Panc1 (cell line): ENCODE measurements at regions not wholly inside any gene's neighbourhood (a gene's known extent, or its start where the extent isn't known, plus 50 kb on each side); places are given as distances from the start of the nearest gene placed in this dataset.

Experiments used
- ATAC-seq: fragments of 200-7000 bp; cut with Tn5 transposase; 2 replicates; pipeline ENCODE4 v1.9.1; 2020; ENCODE audit warnings: mild to moderate bottlenecking, moderate library complexity
- BruUV-seq: library from RNA; stranded (reverse); fragments of 400-500 nt; replicated peaks from 2 replicates; lab custom pipeline; 2021; lab: Mats Ljungman, UMichigan
- CTCF ChIA-PET: fragments of 300-600 bp; sonication (Branson Sonifier 250); formaldehyde crosslinking; loops from one replicate; lab custom pipeline; 2022; ENCODE audit warnings: antibody characterized with exemption; lab: Charles Lee
- POLR2A ChIA-PET: fragments of 300-600 bp; sonication (Branson Sonifier 250); formaldehyde crosslinking; loops from one replicate; lab custom pipeline; 2022; ENCODE audit warnings: antibody characterized with exemption; lab: Charles Lee
- DNase-seq: peaks from one replicate; pipeline ENCODE4 v3.0.0-alpha.2; 2010; ENCODE audit warnings: low read depth, low spot score
- H3K27ac ChIP-seq: 2 replicates; pipeline ENCODE4 v1.5.1; 2011; ENCODE audit warnings: mild to moderate bottlenecking, low read length, inconsistent platforms
- H3K27me3 ChIP-seq: fragments of 200-500 bp; sonication (Bioruptor generic); 2 replicates; pipeline ENCODE4 v1.6.0; 2014; ENCODE audit warnings: low read length, inconsistent platforms; ENCODE audit not compliant: control insufficient read depth, insufficient read depth
- H3K36me3 ChIP-seq: fragments of 200-500 bp; sonication (Bioruptor generic); 2 replicates; pipeline ENCODE4 v1.5.1; 2014; ENCODE audit warnings: inconsistent platforms, mild to moderate bottlenecking, low read length, moderate library complexity; ENCODE audit not compliant: control insufficient read depth, insufficient read depth
- H3K4me1 ChIP-seq: 2 replicates; pipeline ENCODE4 v1.5.1; 2011; ENCODE audit warnings: inconsistent platforms, mild to moderate bottlenecking, low read length, moderate library complexity; ENCODE audit not compliant: control insufficient read depth, insufficient read depth
- H3K4me3 ChIP-seq, 2 experiments: 2 replicates each; pipeline ENCODE4 v1.5.1; 2011 to 2012; ENCODE audit warnings: low read depth in 2 of 2, low read length in 2 of 2, mild to moderate bottlenecking in 2 of 2, inconsistent platforms in 1 of 2, moderate library complexity in 1 of 2
- H3K9me3 ChIP-seq: fragments of 200-500 bp; sonication (Bioruptor generic); 2 replicates; pipeline ENCODE4 v1.5.1; 2014; ENCODE audit warnings: low read depth, mild to moderate bottlenecking, inconsistent platforms, low read length, moderate library complexity; ENCODE audit not compliant: control insufficient read depth, insufficient read depth
- CTCF ChIP-seq: fragments of 450-650 bp; IDR thresholded peaks from 2 replicates; pipeline ENCODE4 v1.5.1; 2017; ENCODE audit warnings: mild to moderate bottlenecking
- POLR2AphosphoS5 ChIP-seq: IDR thresholded peaks from 2 replicates; pipeline ENCODE4 v1.6.1; 2012; ENCODE audit warnings: mild to moderate bottlenecking, low read depth, low read length, moderate library complexity
- REST ChIP-seq, 2 experiments: IDR thresholded peaks; 2 replicates each; pipeline ENCODE4 v1.6.1; 2011 to 2012; ENCODE audit warnings: low read depth in 2 of 2, control low read depth in 1 of 2, low read length in 1 of 2, mild to moderate bottlenecking in 1 of 2, moderate library complexity in 1 of 2; ENCODE audit not compliant: insufficient read depth in 1 of 2
- SIN3A ChIP-seq: IDR thresholded peaks from 2 replicates; pipeline ENCODE4 v1.6.1; 2012; ENCODE audit warnings: low read depth, mild to moderate bottlenecking, low read length, moderate library complexity, borderline replicate concordance; ENCODE audit not compliant: insufficient read depth
- in situ Hi-C: cut with HindIII; loops from 2 replicates; pipeline ENCODE4 v1.10.0; 2016; ENCODE audit warnings: low sequenced_read_pairs, low pct_unique_long_range_greater_than_20kb
- intact Hi-C: fragments of 100-400 bp; cut with micrococcal nuclease; formaldehyde crosslinking; loops from one replicate; pipeline ENCODE4 v1.10.0; 2022; ENCODE audit not compliant: unreplicated experiment

DNA sequence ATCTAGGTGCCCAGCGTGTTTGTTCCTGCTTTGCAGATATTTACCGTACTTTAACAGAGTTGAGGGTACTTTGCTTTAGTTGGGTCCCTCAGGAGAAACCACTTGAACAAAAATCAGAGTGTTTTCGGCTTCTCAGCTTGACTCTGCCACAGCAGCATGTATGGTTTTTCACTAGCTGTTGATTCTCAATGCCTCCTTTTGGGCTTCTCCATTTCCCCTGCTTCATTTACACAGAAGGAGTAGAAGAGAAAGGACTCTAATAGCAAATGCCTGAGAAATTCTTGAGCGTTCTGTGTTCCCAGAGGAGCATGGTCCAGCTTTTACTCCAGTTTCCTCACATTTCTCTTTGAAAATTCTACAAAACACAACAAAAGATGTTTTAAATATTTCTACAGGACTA, 252.1 kb upstream of the CCDC179 start:
- CTCF ChIA-PET: no interaction called here
- BruUV-seq: no TSS peak

DNA sequence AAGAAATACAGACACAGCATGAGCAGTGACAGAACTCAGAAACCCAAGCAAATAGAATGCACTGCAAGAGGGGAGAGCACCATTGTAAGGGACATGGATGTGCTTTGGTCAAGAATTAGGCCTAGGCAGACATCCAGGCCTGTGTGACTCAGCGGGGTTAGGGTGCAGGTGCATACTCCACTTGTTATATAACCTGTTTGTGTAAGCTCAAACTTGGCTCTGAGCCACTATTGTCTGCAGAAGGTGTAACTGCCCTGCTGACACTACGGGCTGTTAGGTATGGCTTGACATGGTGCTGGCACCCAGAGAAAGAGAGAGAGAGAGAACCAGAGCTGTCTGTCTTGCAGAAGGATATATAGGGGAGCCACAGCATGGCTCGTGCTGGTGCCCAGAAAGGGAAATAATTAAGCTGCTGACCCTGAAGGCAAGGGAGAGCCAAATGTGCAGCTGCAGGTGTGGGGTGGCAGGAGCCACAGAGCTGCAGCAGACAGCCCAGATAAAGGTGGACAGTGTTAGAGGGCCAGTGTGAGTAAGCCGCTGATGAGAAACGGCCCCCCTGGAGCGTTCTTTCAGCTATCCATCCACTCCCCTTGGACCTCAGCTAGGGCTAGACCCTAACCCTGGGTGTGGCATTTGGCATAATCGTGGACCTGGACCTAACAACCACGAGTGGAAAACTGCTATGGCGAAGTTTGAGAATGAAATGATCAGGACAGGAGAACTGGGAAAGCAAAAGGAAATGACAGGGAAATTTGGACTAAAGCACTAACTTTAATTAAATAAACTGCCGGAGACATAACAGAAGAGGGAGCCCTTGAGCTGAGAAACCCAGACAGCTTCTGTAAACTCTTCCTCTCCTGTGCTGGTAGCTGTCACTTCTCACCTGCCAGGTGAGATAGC, 253.0 kb upstream of the CCDC179 start:
- H3K4me3 ChIP-seq: no peak overlapping the region
- no TSS peak for BruUV-seq
- no peaks in the 10 kb centered on the region for H3K4me1 ChIP-seq
- peak; percentile 74 for TF ChIP-seq CTCF
- TF ChIP-seq POLR2AphosphoS5: no peak
- POLR2A ChIA-PET: interaction anchor here (0.6 kb wide), 1 partner anchor 753 kb away, joined by 22 read pairs; no protein-coding TSS in a partner anchor
- CTCF ChIA-PET: no interaction called here
- H3K36me3 ChIP-seq: no peaks in the 10 kb centered on the region
- H3K9me3 ChIP-seq: no peaks in the 10 kb centered on the region
- no peaks in the 10 kb centered on the region for H3K27me3 ChIP-seq
- in situ Hi-C loops: no loop called here
- intact Hi-C loops: loop anchor here (10.0 kb wide), 1 partner anchor 432 kb away; no protein-coding TSS in a partner anchor
- ATAC-seq: peak; percentile 58; the same call in 1 of the 2 replicates
- peak; percentile 7 for DNase-seq
- no peak overlapping the region for H3K27ac ChIP-seq

More for the DNA sequence above, 252.1 kb upstream of the CCDC179 start:
- POLR2A ChIA-PET: interaction anchor here (0.6 kb wide), 1 partner anchor 754 kb away, joined by 22 read pairs; no protein-coding TSS in a partner anchor
- H3K36me3 ChIP-seq: no peaks in the 10 kb centered on the region
- H3K9me3 ChIP-seq: no peaks in the 10 kb centered on the region
- no peaks in the 10 kb centered on the region for H3K4me1 ChIP-seq
- no peak for TF ChIP-seq SIN3A
- no peak for TF ChIP-seq REST (IDR thresholded peaks at IDR 0.05; ENCODE audit: insufficient read depth in 1 of 2, low read depth in 2 of 2, low read length in 1 of 2)
- TF ChIP-seq CTCF: no peak
- intact Hi-C loops: loop anchor here (10.0 kb wide), 1 partner anchor 432 kb away; no protein-coding TSS in a partner anchor
- in situ Hi-C loops: no loop called here
- no peak for ATAC-seq
- no peak for DNase-seq
- no peak overlapping the region for H3K4me3 ChIP-seq
- H3K27me3 ChIP-seq: no peaks in the 10 kb centered on the region
- no peak overlapping the region for H3K27ac ChIP-seq
